ENCODE measurements at regions not wholly inside any gene's neighbourhood (a gene's known extent, or its start where the extent isn't known, plus 50 kb on each side); places are given as distances from the start of the nearest gene placed in this dataset.

DNA sequence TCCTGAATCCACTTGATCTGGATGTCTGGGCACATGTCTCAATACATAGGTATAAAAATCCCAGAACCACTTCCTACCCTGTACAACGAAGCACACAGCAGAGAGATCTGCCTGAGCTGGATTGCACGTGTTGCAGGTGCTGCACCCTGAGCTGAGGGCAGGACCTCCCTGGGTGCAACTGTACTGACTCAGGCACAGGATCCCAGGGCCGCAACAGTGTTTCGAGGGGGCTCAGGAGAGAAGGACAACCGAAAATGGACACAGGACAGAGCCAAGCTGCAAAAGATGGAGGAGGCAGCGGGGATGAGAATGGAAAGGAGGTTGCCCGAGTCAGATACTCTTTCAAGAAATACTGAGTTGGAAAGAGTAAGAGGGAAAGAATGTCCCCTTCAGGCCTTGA, 354.1 kb downstream of the EIPR1 start:
- TF ChIP-seq REST (IDR thresholded peaks at IDR 0.05) (no peak), ATF3 (IDR thresholded peaks at IDR 0.05) (no peak), TAF1 (conservative IDR thresholded peaks at IDR 0.05) (no peak)
- TF ChIP-seq, protein P1, sequence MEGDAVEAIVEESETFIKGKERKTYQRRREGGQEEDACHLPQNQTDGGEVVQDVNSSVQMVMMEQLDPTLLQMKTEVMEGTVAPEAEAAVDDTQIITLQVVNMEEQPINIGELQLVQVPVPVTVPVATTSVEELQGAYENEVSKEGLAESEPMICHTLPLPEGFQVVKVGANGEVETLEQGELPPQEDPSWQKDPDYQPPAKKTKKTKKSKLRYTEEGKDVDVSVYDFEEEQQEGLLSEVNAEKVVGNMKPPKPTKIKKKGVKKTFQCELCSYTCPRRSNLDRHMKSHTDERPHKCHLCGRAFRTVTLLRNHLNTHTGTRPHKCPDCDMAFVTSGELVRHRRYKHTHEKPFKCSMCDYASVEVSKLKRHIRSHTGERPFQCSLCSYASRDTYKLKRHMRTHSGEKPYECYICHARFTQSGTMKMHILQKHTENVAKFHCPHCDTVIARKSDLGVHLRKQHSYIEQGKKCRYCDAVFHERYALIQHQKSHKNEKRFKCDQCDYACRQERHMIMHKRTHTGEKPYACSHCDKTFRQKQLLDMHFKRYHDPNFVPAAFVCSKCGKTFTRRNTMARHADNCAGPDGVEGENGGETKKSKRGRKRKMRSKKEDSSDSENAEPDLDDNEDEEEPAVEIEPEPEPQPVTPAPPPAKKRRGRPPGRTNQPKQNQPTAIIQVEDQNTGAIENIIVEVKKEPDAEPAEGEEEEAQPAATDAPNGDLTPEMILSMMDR (IDR thresholded peaks at IDR 0.05; ENCODE audit: low read depth, low read length, missing input control) = no peak

Measured in liver (tissue), 3 donors.